GM12873 (cell line): ENCODE measurements at regions not wholly inside any gene's neighbourhood (a gene's known extent, or its start where the extent isn't known, plus 50 kb on each side); places are given as distances from the start of the nearest gene placed in this dataset.

Source experiments
- TF ChIP-seq, protein P1 (sequence below): IDR thresholded peaks from 2 replicates; pipeline ENCODE4 v1.5.1; 2012; ENCODE audit warnings: low read depth, mild to moderate bottlenecking, moderate library complexity, low read length, control low read depth; ENCODE audit not compliant: insufficient read depth; ENCODE audit errors: missing control alignments

DNA sequence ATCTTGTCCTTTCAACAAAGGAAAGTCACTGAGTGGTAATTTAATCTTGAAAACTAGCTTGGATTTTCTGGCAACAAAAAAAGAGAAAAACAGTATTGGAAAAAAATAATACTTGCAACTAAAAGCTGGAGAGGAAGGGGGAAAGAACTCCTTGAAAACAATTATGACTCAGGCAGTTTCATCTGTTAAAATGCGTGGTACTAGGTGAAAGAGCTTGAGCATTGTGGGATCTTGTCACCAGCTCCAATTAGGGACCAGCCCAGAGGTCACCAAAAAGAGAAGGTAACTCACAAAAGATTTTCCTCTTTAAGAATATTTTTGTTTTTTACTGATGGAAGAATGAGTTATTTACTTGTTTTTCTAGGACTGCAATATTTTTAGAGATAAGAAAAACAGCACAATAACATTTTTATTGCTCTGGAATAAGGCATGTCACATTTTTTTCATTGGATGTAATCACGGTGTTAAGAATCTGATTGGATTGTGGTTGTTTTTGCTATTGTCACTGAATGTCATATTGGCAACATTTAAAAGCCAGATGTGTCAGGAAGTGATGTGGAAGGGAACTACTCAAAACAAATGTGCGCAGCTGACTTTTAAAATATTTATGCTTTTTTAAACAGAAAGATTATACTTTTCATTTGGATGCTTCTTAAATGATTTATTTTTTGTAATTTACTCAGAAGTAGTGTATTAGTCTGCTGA, 78.5 kb upstream of the ADAMTS5 start:
- TF ChIP-seq, protein P1, sequence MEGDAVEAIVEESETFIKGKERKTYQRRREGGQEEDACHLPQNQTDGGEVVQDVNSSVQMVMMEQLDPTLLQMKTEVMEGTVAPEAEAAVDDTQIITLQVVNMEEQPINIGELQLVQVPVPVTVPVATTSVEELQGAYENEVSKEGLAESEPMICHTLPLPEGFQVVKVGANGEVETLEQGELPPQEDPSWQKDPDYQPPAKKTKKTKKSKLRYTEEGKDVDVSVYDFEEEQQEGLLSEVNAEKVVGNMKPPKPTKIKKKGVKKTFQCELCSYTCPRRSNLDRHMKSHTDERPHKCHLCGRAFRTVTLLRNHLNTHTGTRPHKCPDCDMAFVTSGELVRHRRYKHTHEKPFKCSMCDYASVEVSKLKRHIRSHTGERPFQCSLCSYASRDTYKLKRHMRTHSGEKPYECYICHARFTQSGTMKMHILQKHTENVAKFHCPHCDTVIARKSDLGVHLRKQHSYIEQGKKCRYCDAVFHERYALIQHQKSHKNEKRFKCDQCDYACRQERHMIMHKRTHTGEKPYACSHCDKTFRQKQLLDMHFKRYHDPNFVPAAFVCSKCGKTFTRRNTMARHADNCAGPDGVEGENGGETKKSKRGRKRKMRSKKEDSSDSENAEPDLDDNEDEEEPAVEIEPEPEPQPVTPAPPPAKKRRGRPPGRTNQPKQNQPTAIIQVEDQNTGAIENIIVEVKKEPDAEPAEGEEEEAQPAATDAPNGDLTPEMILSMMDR, result no peak

GRCh38 chr21:27043377-27043776, 76.5 kb upstream of the ADAMTS5 start:
- TF ChIP-seq, protein P1, result no peak

DNA sequence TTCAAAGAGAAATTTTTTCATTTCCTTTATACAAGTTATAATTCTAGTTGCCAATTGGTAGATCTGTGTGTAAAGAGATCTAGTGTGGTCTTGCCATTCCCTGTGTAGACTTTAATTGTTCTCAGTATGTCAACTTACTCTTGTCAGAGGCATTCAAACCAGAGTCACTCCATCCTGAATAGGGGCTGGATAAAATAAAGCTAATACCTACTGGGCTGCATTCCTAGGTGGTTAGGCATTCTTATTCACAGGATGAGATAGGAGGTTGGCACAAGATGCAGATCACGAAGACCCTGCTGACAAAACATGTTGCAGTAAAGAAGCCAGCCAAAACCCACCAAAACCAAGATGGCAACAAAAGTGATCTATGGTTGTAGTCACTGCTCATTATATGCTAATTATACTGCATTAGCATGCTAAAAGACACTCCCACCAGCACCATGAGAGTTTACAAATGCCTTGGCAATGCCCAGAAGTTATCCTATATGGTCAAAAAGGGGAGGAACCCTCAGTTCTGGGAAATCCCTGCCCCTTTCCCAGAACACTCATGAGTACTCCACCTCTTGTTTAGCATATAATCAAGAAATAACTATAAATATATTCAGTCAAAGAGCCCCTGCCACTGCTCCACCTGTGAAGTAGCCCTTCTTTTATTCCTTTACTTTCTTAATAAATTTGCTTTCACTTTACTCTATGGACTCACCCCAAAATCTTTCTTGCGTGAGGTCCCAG, 74.0 kb upstream of the ADAMTS5 start:
- TF ChIP-seq, protein P1, result no peak

GRCh38 chr21:27036736-27037301, 69.9 kb upstream of the ADAMTS5 start:
- TF ChIP-seq, protein P1, result no peak

DNA sequence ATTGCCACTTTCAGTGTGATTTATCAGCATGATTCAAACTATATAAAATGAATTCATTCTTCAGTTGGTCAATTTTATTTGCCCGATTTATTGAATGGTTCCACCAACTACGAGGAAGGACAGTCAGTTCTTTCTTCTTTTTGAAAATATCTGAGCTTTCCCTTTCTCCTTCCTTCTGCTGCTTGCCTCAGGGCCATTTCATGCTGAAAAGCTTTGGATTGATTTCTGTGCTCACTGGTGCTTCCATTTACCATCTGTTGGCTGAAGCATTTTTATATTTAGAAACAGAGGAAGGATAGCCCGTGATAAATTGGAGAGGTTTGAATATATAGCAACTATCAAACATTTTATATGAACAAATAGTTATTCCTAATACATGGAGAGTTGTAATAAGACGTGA, 68.9 kb upstream of the ADAMTS5 start:
- TF ChIP-seq, protein P1, result no peak

DNA sequence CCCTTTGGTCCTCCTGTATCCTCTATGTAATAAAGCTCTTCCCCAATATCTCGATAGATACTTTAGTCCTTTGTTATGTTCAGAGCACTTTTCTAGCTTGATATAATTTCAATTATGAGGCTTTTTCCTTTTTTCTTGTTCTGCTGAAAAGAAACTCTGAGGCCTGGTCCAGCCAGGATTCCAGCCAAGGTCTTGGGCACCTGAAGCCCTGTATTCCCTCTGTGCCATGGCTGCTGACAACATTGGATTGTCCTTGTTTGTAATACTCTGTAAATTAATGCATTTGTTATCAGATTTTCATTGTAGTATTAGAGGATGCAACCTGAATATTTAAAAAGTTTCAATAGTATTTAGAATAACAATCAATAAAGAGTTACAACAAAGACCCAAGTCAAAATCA, 67.9 kb upstream of the ADAMTS5 start:
- TF ChIP-seq, protein P1, result no peak

- TF ChIP-seq, protein P1, result no peak
Measured at GRCh38 chr21:27033471-27033870, 66.6 kb upstream of the ADAMTS5 start.
